DOHH2 (cell line): ENCODE measurements at regions not wholly inside any gene's neighbourhood (a gene's known extent, or its start where the extent isn't known, plus 50 kb on each side); places are given as distances from the start of the nearest gene placed in this dataset.
"Not testable (repeated sequence)": the region's sequence is repeated elsewhere in the genome, so short reads cannot be mapped to it uniquely, and the experiment has no call there.

ENCODE experiments used
- H3F3A ChIP-seq: fragments of 200-600 bp; sonication (generic), shearing (Covaris generic); 2 replicates; pipeline ENCODE4 v1.6.0; 2016; ENCODE audit warnings: antibody characterized with exemption, mild to moderate bottlenecking; ENCODE audit not compliant: control insufficient read depth, insufficient read depth
- H3K27ac ChIP-seq: fragments of 200-600 bp; sonication (generic); 2 replicates; pipeline ENCODE4 v1.5.1; 2014; ENCODE audit warnings: low read depth, mild to moderate bottlenecking, low read length, moderate library complexity
- H3K27me3 ChIP-seq: fragments of 200-600 bp; sonication (generic); 2 replicates; pipeline ENCODE4 v1.6.1; 2014; ENCODE audit warnings: mild to moderate bottlenecking, low read length, mixed read lengths; ENCODE audit not compliant: control insufficient read depth
- H3K36me3 ChIP-seq: fragments of 200-600 bp; sonication (generic); 2 replicates; pipeline ENCODE4 v1.6.1; 2014; ENCODE audit warnings: mild to moderate bottlenecking, low read length, moderate library complexity, mixed read lengths; ENCODE audit not compliant: control insufficient read depth
- H3K4me1 ChIP-seq: fragments of 200-600 bp; sonication (generic); 2 replicates; pipeline ENCODE4 v1.6.1; 2014; ENCODE audit warnings: mild to moderate bottlenecking, low read length, mixed read lengths; ENCODE audit not compliant: control insufficient read depth
- H3K4me2 ChIP-seq: fragments of 200-600 bp; sonication (generic); 2 replicates; pipeline ENCODE4 v1.6.0; 2014; ENCODE audit warnings: mild to moderate bottlenecking, low read length, moderate library complexity
- H3K4me3 ChIP-seq: fragments of 200-600 bp; sonication (generic); 2 replicates; pipeline ENCODE4 v1.5.1; 2014; ENCODE audit warnings: mild to moderate bottlenecking, low read length, mixed read lengths
- H3K79me2 ChIP-seq: fragments of 200-600 bp; sonication (generic); 2 replicates; pipeline ENCODE4 v1.6.1; 2014; ENCODE audit warnings: mild to moderate bottlenecking, low read length, mixed read lengths; ENCODE audit not compliant: control insufficient read depth
- H3K9me2 ChIP-seq: fragments of 200-600 bp; sonication (generic); replicated peaks from 2 replicates; pipeline ENCODE4 v1.6.1; 2014; ENCODE audit warnings: mild to moderate bottlenecking, low read length, mixed read lengths; ENCODE audit not compliant: control insufficient read depth
- H3K9me3 ChIP-seq: fragments of 200-600 bp; sonication (generic); 2 replicates; pipeline ENCODE4 v1.6.1; 2014; ENCODE audit warnings: antibody characterized with exemption, low read length, mixed read lengths; ENCODE audit not compliant: control insufficient read depth, insufficient read depth
- H4K20me1 ChIP-seq: fragments of 200-600 bp; sonication (generic); 2 replicates; pipeline ENCODE4 v1.6.0; 2014; ENCODE audit warnings: low read depth, mild to moderate bottlenecking, antibody characterized with exemption, low read length, moderate library complexity; ENCODE audit not compliant: control insufficient read depth, insufficient read depth
- EZH2phosphoT487 ChIP-seq: fragments of 200-600 bp; sonication (generic); IDR thresholded peaks from 2 replicates; pipeline ENCODE4 v1.6.1; 2017; ENCODE audit warnings: borderline replicate concordance, mild to moderate bottlenecking, antibody characterized with exemption, low read length, moderate library complexity, mixed read lengths
- TF ChIP-seq, protein P1 (sequence below): fragments of 200-600 bp; sonication (generic); IDR thresholded peaks from one replicate; pipeline ENCODE4 v1.5.1; 2014; ENCODE audit warnings: antibody characterized with exemption, mild to moderate bottlenecking, low read depth, low read length; ENCODE audit not compliant: poor library complexity, severe bottlenecking

DNA sequence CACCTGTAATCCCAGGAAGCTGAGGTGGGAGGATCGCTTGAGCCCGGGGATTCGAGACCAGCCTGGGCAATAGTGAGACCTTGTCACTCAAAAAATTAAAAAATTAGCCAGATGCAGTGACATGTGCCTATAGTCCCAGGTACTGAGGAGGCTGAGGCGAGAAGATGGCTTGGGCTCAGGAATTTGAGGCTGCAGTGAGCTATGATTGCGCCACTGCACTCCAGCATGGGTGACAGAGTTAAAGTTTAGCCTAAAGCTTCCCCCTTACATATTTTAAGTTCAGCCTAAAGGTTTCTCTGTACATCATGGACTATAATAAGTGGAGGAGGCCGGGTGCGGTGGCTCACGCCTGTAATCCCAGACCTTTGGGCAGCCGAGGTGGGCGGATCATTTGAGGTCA, 70.1 kb downstream of the SPRING1 start:
- Histone ChIP-seq H3K4me1 (peaks cover 14% of the 10 kb centered on the region), H3K27me3 (peaks cover 12% of the 10 kb centered on the region; the same call in 1 of the 2 replicates), H3K4me2 (no peak overlapping the region), H3K9me3 (no peaks in the 10 kb centered on the region), H3F3A (peaks cover under 1% of the 10 kb centered on the region), H3K79me2 (no peaks in the 10 kb centered on the region), H4K20me1 (no peaks in the 10 kb centered on the region), H3K4me3 (no peak overlapping the region), H3K36me3 (no peaks in the 10 kb centered on the region), H3K9me2 (no peaks in the 10 kb centered on the region), H3K27ac (no peak overlapping the region)
- TF ChIP-seq, protein P1, sequence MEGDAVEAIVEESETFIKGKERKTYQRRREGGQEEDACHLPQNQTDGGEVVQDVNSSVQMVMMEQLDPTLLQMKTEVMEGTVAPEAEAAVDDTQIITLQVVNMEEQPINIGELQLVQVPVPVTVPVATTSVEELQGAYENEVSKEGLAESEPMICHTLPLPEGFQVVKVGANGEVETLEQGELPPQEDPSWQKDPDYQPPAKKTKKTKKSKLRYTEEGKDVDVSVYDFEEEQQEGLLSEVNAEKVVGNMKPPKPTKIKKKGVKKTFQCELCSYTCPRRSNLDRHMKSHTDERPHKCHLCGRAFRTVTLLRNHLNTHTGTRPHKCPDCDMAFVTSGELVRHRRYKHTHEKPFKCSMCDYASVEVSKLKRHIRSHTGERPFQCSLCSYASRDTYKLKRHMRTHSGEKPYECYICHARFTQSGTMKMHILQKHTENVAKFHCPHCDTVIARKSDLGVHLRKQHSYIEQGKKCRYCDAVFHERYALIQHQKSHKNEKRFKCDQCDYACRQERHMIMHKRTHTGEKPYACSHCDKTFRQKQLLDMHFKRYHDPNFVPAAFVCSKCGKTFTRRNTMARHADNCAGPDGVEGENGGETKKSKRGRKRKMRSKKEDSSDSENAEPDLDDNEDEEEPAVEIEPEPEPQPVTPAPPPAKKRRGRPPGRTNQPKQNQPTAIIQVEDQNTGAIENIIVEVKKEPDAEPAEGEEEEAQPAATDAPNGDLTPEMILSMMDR, result no peak
- no peak for TF ChIP-seq EZH2phosphoT487

DNA sequence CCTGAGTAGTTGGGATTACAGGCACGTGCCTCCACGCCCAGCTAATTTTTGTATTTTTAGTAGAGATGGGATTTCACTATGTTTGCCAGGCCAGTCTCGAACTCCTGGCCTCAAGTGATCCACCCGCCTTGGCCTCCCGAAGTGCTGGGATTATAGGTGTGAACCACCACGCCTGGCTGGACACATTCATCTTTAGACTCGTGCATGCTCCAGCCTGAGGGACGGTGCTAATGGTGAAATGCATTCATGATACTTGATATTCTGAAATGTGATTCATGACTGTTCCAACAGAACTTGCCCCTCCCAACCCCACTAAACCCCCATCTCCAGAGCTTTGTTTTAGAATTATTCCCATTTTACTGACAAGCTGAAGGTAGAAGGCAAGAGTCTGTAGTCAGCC, 71.0 kb downstream of the SPRING1 start:
- not testable (repeated sequence) for H3K4me2 ChIP-seq, H3F3A ChIP-seq, H3K4me3 ChIP-seq, H4K20me1 ChIP-seq, H3K9me2 ChIP-seq, H3K27ac ChIP-seq, H3K79me2 ChIP-seq, H3K36me3 ChIP-seq, H3K9me3 ChIP-seq, H3K4me1 ChIP-seq
- peaks cover 13% of the 10 kb centered on the region; the same call in 1 of the 2 replicates for H3K27me3 ChIP-seq

DNA sequence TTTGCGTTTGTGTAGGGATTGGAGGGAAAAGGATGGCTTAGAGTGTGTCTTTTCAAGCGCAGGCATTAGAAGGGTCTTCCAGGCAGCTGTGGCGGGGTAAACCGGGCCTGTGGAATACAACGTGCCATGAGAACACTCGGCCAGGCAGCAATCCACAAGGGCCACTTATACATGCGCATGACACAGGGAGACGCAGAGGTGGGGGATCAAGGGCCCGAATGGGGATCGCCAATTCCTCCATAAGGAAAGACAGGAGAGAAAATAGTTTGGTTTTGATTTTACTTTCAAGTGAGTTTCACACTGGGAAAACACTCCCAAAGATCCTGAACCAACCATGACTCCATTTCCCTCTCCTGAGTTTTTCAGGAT, 71.6 kb downstream of the SPRING1 start:
- Histone ChIP-seq H3K9me3 (no peaks in the 10 kb centered on the region), H3K79me2 (no peaks in the 10 kb centered on the region), H3K4me2 (no peak overlapping the region), H4K20me1 (no peaks in the 10 kb centered on the region), H3K4me3 (no peak overlapping the region), H3K27me3 (peaks cover 13% of the 10 kb centered on the region; the same call in 1 of the 2 replicates), H3K27ac (no peak overlapping the region), H3K9me2 (no peaks in the 10 kb centered on the region), H3K4me1 (peaks cover 6% of the 10 kb centered on the region), H3K36me3 (no peaks in the 10 kb centered on the region), H3F3A (no peaks in the 10 kb centered on the region)
- TF ChIP-seq, protein P1, result no peak
- no peak for TF ChIP-seq EZH2phosphoT487

DNA sequence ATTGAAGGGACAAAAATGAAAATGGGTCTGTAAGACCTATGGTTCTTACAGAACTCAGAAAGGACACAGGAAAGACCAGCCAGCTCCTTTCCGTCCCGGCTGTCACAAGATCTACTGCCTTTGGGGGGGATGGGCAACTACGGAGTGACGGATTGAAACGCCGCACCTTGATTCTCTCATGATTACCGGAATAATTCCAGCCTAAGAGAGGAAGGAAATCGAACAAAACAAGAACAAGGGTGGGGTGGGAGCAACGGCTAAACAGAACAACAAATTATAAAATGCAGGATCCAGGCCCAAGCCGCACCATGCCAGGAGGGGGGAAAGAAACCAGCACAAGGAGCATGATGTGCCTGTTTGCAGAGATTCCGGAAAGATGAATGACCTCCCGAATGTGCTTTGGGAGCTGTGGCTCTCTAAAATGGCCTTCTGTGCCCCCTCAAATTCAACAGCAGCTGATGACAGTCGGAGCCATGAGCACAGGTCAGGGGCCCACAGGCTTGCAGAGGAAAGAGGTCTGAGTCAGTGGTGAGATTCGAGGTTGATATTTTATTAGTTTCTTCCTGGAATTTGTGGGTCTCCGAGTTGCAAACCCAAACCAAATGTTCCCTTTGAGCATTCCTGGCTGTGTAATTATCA, 72.1 kb downstream of the SPRING1 start:
- no peak overlapping the region for H3K4me2 ChIP-seq
- H3K9me2 ChIP-seq, result no peaks in the 10 kb centered on the region
- TF ChIP-seq, protein P1, result no peak
- peaks cover 13% of the 10 kb centered on the region; the same call in 1 of the 2 replicates for H3K27me3 ChIP-seq
- no peaks in the 10 kb centered on the region for H3K36me3 ChIP-seq
- no peaks in the 10 kb centered on the region for H3F3A ChIP-seq
- no peak overlapping the region for H3K27ac ChIP-seq
- peaks cover under 1% of the 10 kb centered on the region for H3K4me1 ChIP-seq
- no peaks in the 10 kb centered on the region for H3K9me3 ChIP-seq
- no peaks in the 10 kb centered on the region for H4K20me1 ChIP-seq
- H3K4me3 ChIP-seq, result no peak overlapping the region
- H3K79me2 ChIP-seq, result no peaks in the 10 kb centered on the region
